Neuronal stem cell (in vitro differentiated cells): ENCODE measurements at regions not wholly inside any gene's neighbourhood (a gene's known extent, or its start where the extent isn't known, plus 50 kb on each side); places are given as distances from the start of the nearest gene placed in this dataset.

ENCODE experiments used
- DNase-seq: peaks from one replicate; pipeline ENCODE4 v3.0.0-alpha.2; 2013; ENCODE audit warnings: low spot score
- H2AFZ ChIP-seq: one replicate; pipeline ENCODE4 v1.6.1; 2013; ENCODE audit warnings: mild to moderate bottlenecking, low read length, inconsistent platforms
- H2AK5ac ChIP-seq: 2 replicates; pipeline ENCODE4 v1.6.1; 2013; ENCODE audit warnings: low read depth, mild to moderate bottlenecking, inconsistent platforms, low read length, moderate library complexity, mixed read lengths
- H2BK120ac ChIP-seq: 2 replicates; pipeline ENCODE4 v1.6.1; 2013; ENCODE audit warnings: low read depth, mild to moderate bottlenecking, inconsistent platforms, low read length, moderate library complexity, mixed read lengths
- H2BK12ac ChIP-seq: one replicate; pipeline ENCODE4 v1.6.1; 2013; ENCODE audit warnings: low read length, inconsistent platforms
- H2BK15ac ChIP-seq: 2 replicates; pipeline ENCODE4 v1.6.1; 2013; ENCODE audit warnings: mild to moderate bottlenecking, low read length, inconsistent platforms, mixed read lengths
- H2BK5ac ChIP-seq: one replicate; pipeline ENCODE4 v1.6.1; 2013; ENCODE audit warnings: inconsistent platforms, mild to moderate bottlenecking, low read length, moderate library complexity
- H3K14ac ChIP-seq: one replicate; pipeline ENCODE4 v1.6.1; 2013; ENCODE audit warnings: low read length, inconsistent platforms
- H3K18ac ChIP-seq: 2 replicates; pipeline ENCODE4 v1.6.1; 2013; ENCODE audit warnings: low read length, inconsistent platforms
- H3K23ac ChIP-seq: 2 replicates; pipeline ENCODE4 v1.6.1; 2013; ENCODE audit warnings: low read depth, mild to moderate bottlenecking, mixed read lengths, low read length, inconsistent platforms; ENCODE audit not compliant: poor library complexity
- H3K27ac ChIP-seq: replicated peaks from 3 replicates; pipeline ENCODE4 v1.5.1; 2013; ENCODE audit warnings: low read length, inconsistent platforms
- H3K27me3 ChIP-seq, 3 experiments: 2 replicates each; pipeline ENCODE4 v1.6.1; 2013; ENCODE audit warnings: low read length in 3 of 3, mild to moderate bottlenecking in 2 of 3, inconsistent platforms in 1 of 3, low read depth in 1 of 3, mixed read lengths in 1 of 3, moderate library complexity in 1 of 3; ENCODE audit not compliant: control insufficient read depth in 3 of 3, insufficient read depth in 3 of 3
- H3K36me3 ChIP-seq, 2 donors: replicated peaks in 1 of 2; 2 replicates each; pipeline ENCODE4 v1.6.1; 2013; ENCODE audit warnings: low read length in 2 of 2; ENCODE audit not compliant: control insufficient read depth in 2 of 2, insufficient read depth in 2 of 2
- H3K4ac ChIP-seq: 2 replicates; pipeline ENCODE4 v1.6.1; 2013; ENCODE audit warnings: inconsistent platforms, mild to moderate bottlenecking, low read length, moderate library complexity
- H3K4me1 ChIP-seq, 2 donors: 1 replicate in 1 of 2; 2 replicates in 1 of 2; pipeline ENCODE4 v1.6.1; 2013; ENCODE audit warnings: low read length in 2 of 2, low read depth in 1 of 2; ENCODE audit not compliant: control insufficient read depth in 2 of 2, insufficient read depth in 1 of 2
- H3K4me2 ChIP-seq: one replicate; pipeline ENCODE4 v1.6.1; 2013; ENCODE audit warnings: mild to moderate bottlenecking, low read length, inconsistent platforms; ENCODE audit not compliant: insufficient read depth, poor library complexity, severe bottlenecking
- H3K4me3 ChIP-seq, 2 donors: 2 replicates each; pipeline ENCODE4 v1.5.1; 2013; ENCODE audit warnings: low read length in 2 of 2, mild to moderate bottlenecking in 2 of 2, inconsistent platforms in 1 of 2, moderate library complexity in 1 of 2
- H3K79me1 ChIP-seq: one replicate; pipeline ENCODE4 v1.6.1; 2013; ENCODE audit warnings: low read depth, mild to moderate bottlenecking, inconsistent platforms, low read length, moderate library complexity
- H3K9ac ChIP-seq: one replicate; pipeline ENCODE4 v1.6.1; 2013; ENCODE audit warnings: mild to moderate bottlenecking, low read depth, low read length, inconsistent platforms; ENCODE audit not compliant: poor library complexity
- H3K9me3 ChIP-seq, 2 donors: replicated peaks in 1 of 2; 2 replicates each; pipeline versions ENCODE3 to v1.6.1; 2013; ENCODE audit warnings: low read length in 2 of 2, mild to moderate bottlenecking in 2 of 2, inconsistent platforms in 1 of 2, low read depth in 1 of 2, mixed read lengths in 1 of 2, moderate library complexity in 1 of 2; ENCODE audit not compliant: control insufficient read depth in 2 of 2, insufficient read depth in 1 of 2
- H4K8ac ChIP-seq: one replicate; pipeline ENCODE4 v1.6.1; 2013; ENCODE audit warnings: low read depth, mild to moderate bottlenecking, inconsistent platforms, low read length, moderate library complexity
- H4K91ac ChIP-seq: one replicate; pipeline ENCODE4 v1.6.1; 2013; ENCODE audit warnings: low read length, low read depth, mild to moderate bottlenecking, inconsistent platforms; ENCODE audit not compliant: poor library complexity
- WGBS, 2 donors: extraction: QIAGEN DNeasy Blood & Tissue Kit; methylation state at CpG; one replicate each; pipeline ENCODE4 v1.1.7; 2013; ENCODE audit warnings: missing lambda C conversion rate in 2 of 2, mixed read lengths in 1 of 2; ENCODE audit not compliant: insufficient read length in 2 of 2, insufficient replicate concordance in 1 of 2; ENCODE audit errors: extremely low coverage in 2 of 2; 5-methylcytosine and 5-hydroxymethylcytosine counted together

GRCh38 chrX:37904833-37905232 is 57.5 kb upstream of the DYNLT3 start:
- Histone ChIP-seq H3K4me1 (no peaks in the 10 kb centered on the region), H4K91ac (no peak overlapping the region), H3K18ac (no peak overlapping the region), H3K14ac (no peak overlapping the region), H4K8ac (no peak overlapping the region), H3K27me3 (peaks cover 0 to 21% (median 0%) of the 10 kb centered on the region in 3 experiments), H3K79me1 (no peaks in the 10 kb centered on the region), H2BK5ac (no peak overlapping the region), H3K9ac (no peak overlapping the region), H3K9me3 (no peaks in the 10 kb centered on the region), H3K4me2 (no peak overlapping the region), H2BK15ac (no peak overlapping the region), H3K23ac (no peak overlapping the region), H3K27ac (no peak overlapping the region), H2AFZ (no peak overlapping the region), H3K4me3 (no peak overlapping the region), H3K4ac (no peak overlapping the region), H2AK5ac (no peak overlapping the region), H3K36me3 (no peaks in the 10 kb centered on the region), H2BK120ac (no peak overlapping the region), H2BK12ac (no peak overlapping the region)
- WGBS, 2 donors, result no CpG with 5 or more reads among the region's 2 CpGs
- no peak for DNase-seq

GRCh38 chrX:37905436-37906147 is 58.2 kb upstream of the DYNLT3 start:
- Histone ChIP-seq H3K23ac (no peak overlapping the region), H2AK5ac (no peak overlapping the region)

GRCh38 chrX:37906357-37906756 is 59.0 kb upstream of the DYNLT3 start:
- Histone ChIP-seq H4K91ac (no peak overlapping the region), H3K79me1 (no peaks in the 10 kb centered on the region)
- no CpG with 5 or more reads among the region's 11 CpGs for WGBS, 2 donors

More at GRCh38 chrX:37905436-37906147, 58.2 kb upstream of the DYNLT3 start:
- H3K79me1 ChIP-seq, result no peaks in the 10 kb centered on the region
- H3K27ac ChIP-seq, result no peak overlapping the region
- no peak overlapping the region for H3K18ac ChIP-seq
- H3K14ac ChIP-seq, result no peak overlapping the region
- no CpG with 5 or more reads among the region's 36 CpGs for WGBS, 2 donors
- no peaks in the 10 kb centered on the region for H3K4me1 ChIP-seq
- no peak overlapping the region for H2BK15ac ChIP-seq
- no peak overlapping the region for H4K8ac ChIP-seq
- peak overlapping the region; percentile 45 for H3K4me2 ChIP-seq
- no peak overlapping the region for H2AFZ ChIP-seq
- no peak overlapping the region for H3K4ac ChIP-seq
- no peak overlapping the region for H4K91ac ChIP-seq
- no peak overlapping the region for H2BK120ac ChIP-seq
- peak overlapping the region; percentile 60 for H3K9ac ChIP-seq
- no peak overlapping the region for H2BK12ac ChIP-seq
- H3K27me3 ChIP-seq, result peaks cover 0 to 21% (median 0%) of the 10 kb centered on the region in 3 experiments
- H3K36me3 ChIP-seq, result no peaks in the 10 kb centered on the region
- H3K4me3 ChIP-seq, result peak overlapping the region in 1 of 2 donors; percentile 76
- no peak overlapping the region for H2BK5ac ChIP-seq
- peak; percentile 21 for DNase-seq
- no peaks in the 10 kb centered on the region for H3K9me3 ChIP-seq

GRCh38 chrX:37910186-37910585 is 62.8 kb upstream of the DYNLT3 start:
- H3K18ac ChIP-seq, result no peak overlapping the region
- no peak overlapping the region for H4K8ac ChIP-seq
- no CpG with 5 or more reads among the region's 1 CpG for WGBS, 2 donors
- peaks cover 0 to 21% (median 0%) of the 10 kb centered on the region in 3 experiments for H3K27me3 ChIP-seq
- no peaks in the 10 kb centered on the region for H3K4me1 ChIP-seq
- no peak overlapping the region for H3K23ac ChIP-seq
- no peak overlapping the region for H3K14ac ChIP-seq
- H4K91ac ChIP-seq, result no peak overlapping the region
- no peak overlapping the region for H3K4ac ChIP-seq
- no peak overlapping the region for H3K4me3 ChIP-seq
- no peak overlapping the region for H2AK5ac ChIP-seq
- H3K4me2 ChIP-seq, result no peak overlapping the region
- no peak overlapping the region for H3K27ac ChIP-seq
- H2AFZ ChIP-seq, result no peak overlapping the region
- H3K79me1 ChIP-seq, result no peaks in the 10 kb centered on the region
- H2BK12ac ChIP-seq, result no peak overlapping the region
- H3K9me3 ChIP-seq, result no peaks in the 10 kb centered on the region
- H2BK5ac ChIP-seq, result no peak overlapping the region
- H3K36me3 ChIP-seq, result no peaks in the 10 kb centered on the region
- no peak overlapping the region for H3K9ac ChIP-seq
- H2BK15ac ChIP-seq, result no peak overlapping the region
- H2BK120ac ChIP-seq, result no peak overlapping the region
- no peak for DNase-seq

More at GRCh38 chrX:37906357-37906756, 59.0 kb upstream of the DYNLT3 start:
- Histone ChIP-seq H3K4me3 (no peak overlapping the region), H3K4me1 (no peaks in the 10 kb centered on the region), H2BK12ac (no peak overlapping the region), H3K4me2 (peak overlapping the region; percentile 25), H2BK120ac (no peak overlapping the region), H3K4ac (no peak overlapping the region), H3K18ac (no peak overlapping the region), H3K9ac (no peak overlapping the region), H3K27me3 (peaks cover 0 to 21% (median 0%) of the 10 kb centered on the region in 3 experiments), H3K23ac (no peak overlapping the region), H3K9me3 (no peaks in the 10 kb centered on the region), H3K14ac (no peak overlapping the region), H2AK5ac (no peak overlapping the region), H3K27ac (no peak overlapping the region), H3K36me3 (no peaks in the 10 kb centered on the region), H2BK15ac (no peak overlapping the region), H2AFZ (no peak overlapping the region), H2BK5ac (no peak overlapping the region), H4K8ac (no peak overlapping the region)
- no peak for DNase-seq
